Erythroblast (primary cell): ENCODE measurements at regions not wholly inside any gene's neighbourhood (a gene's known extent, or its start where the extent isn't known, plus 50 kb on each side); places are given as distances from the start of the nearest gene placed in this dataset.

Experiments
- DNase-seq, 2 experiments: peaks; one replicate each; lab custom pipeline; 2025; lab: John Stamatoyannopoulos, UW
- GATA1 ChIP-seq: IDR thresholded peaks from 2 replicates; pipeline ENCODE4 v1.6.1; 2011; ENCODE audit warnings: low read depth, mild to moderate bottlenecking, control low read depth, low read length, moderate library complexity
- POLR2A ChIP-seq: IDR thresholded peaks from 2 replicates; pipeline ENCODE4 v1.6.1; 2011; ENCODE audit warnings: mild to moderate bottlenecking, low read length

GRCh38 chr4:186946682-186947294 lies 223.1 kb upstream of the FAT1 start:
- DNase-seq: peak; percentile 19 to 24

GRCh38 chr4:186948361-186949242 lies 224.9 kb upstream of the FAT1 start:
- TF ChIP-seq GATA1 (no peak), POLR2A (no peak)
- no peak for DNase-seq

More at GRCh38 chr4:186946682-186947294, 223.1 kb upstream of the FAT1 start:
- no peak for TF ChIP-seq POLR2A

GRCh38 chr4:186949847-186950246 lies 226.2 kb upstream of the FAT1 start:
- no peak for TF ChIP-seq POLR2A
- no peak for DNase-seq

GRCh38 chr4:186952709-186953108 lies 229.1 kb upstream of the FAT1 start:
- no peak for DNase-seq
- TF ChIP-seq GATA1 (no peak), POLR2A (no peak)

GRCh38 chr4:186953599-186954260 lies 230.1 kb upstream of the FAT1 start:
- no peak for DNase-seq
- no peak for TF ChIP-seq GATA1

- no peak for DNase-seq
- TF ChIP-seq POLR2A: no peak
These were observed 230.9 kb upstream of the FAT1 start for GRCh38 chr4:186954509-186954908.

- TF ChIP-seq GATA1 (no peak), POLR2A (no peak)
These were observed 231.3 kb upstream of the FAT1 start for GRCh38 chr4:186954956-186955355.

GRCh38 chr4:186957952-186958555 lies 234.4 kb upstream of the FAT1 start:
- no peak for DNase-seq

More at GRCh38 chr4:186954956-186955355, 231.3 kb upstream of the FAT1 start:
- no peak for DNase-seq

GRCh38 chr4:186958726-186959350 lies 235.2 kb upstream of the FAT1 start:
- no peak for DNase-seq
- TF ChIP-seq POLR2A: no peak
- TF ChIP-seq GATA1: no peak

More at GRCh38 chr4:186957952-186958555, 234.4 kb upstream of the FAT1 start:
- TF ChIP-seq POLR2A: no peak

- no peak for DNase-seq
- no peak for TF ChIP-seq POLR2A
- no peak for TF ChIP-seq GATA1
These were observed 256.5 kb upstream of the FAT1 start for GRCh38 chr4:186979961-186980745.

GRCh38 chr4:186981161-186981560 lies 257.5 kb upstream of the FAT1 start:
- DNase-seq: no peak
- no peak for TF ChIP-seq POLR2A
- no peak for TF ChIP-seq GATA1

GRCh38 chr4:186982160-186982559 lies 258.5 kb upstream of the FAT1 start:
- TF ChIP-seq GATA1 (no peak), POLR2A (no peak)

More at GRCh38 chr4:186982160-186982559, 258.5 kb upstream of the FAT1 start:
- DNase-seq: no peak
